ENCODE measurements at regions not wholly inside any gene's neighbourhood (a gene's known extent, or its start where the extent isn't known, plus 50 kb on each side); places are given as distances from the start of the nearest gene placed in this dataset.

DNA sequence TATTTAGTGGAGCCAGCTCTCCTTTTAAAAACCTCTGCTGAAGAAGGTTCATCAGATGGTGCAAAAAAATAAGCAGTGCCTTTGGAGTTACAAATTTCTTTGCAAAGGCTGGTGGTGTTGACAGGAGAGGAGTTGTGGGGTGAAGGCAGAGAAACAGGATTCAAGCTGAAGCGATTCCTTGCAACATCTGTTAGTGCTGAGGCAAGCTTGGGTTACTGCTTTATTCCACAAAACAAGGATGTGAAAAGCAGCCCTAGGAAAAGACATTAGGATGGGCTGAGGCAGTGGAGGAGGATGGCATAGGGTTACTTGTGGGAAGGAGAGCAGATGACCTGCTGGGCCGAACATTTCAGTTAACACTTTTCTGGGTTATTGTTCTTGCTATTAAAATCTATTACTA is 390.7 kb downstream of the DLEU7 start:
- TF ChIP-seq GATA2 (IDR thresholded peaks at IDR 0.05; ENCODE audit: low read depth, low read length) (no peak), GATA3 (IDR thresholded peaks at IDR 0.05; ENCODE audit: low read depth, low read length) (no peak)

Measured in SH-SY5Y (cell line).